ENCODE measurements at regions not wholly inside any gene's neighbourhood (a gene's known extent, or its start where the extent isn't known, plus 50 kb on each side); places are given as distances from the start of the nearest gene placed in this dataset.

- TF ChIP-seq CTCF (IDR thresholded peaks at IDR 0.05; ENCODE audit: low read depth, low read length) (no peak), MYC (IDR thresholded peaks at IDR 0.05; ENCODE audit: low read depth, low read length) (no peak), POLR2A (IDR thresholded peaks at IDR 0.05; ENCODE audit: extremely low read depth, insufficient read length) (no peak)
- TF ChIP-seq, protein P1, sequence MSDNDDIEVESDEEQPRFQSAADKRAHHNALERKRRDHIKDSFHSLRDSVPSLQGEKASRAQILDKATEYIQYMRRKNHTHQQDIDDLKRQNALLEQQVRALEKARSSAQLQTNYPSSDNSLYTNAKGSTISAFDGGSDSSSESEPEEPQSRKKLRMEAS (IDR thresholded peaks at IDR 0.05; ENCODE audit: low read depth, low read length): no peak
- DNase-seq (ENCODE audit: low read depth): no peak
- H3K4me3 ChIP-seq (ENCODE audit: low read depth, low read length): no peak overlapping the region
Measured at GRCh38 chr15:70503798-70504298, 259.5 kb downstream of the UACA start.

GRCh38 chr15:70503073-70503745 is 260.1 kb downstream of the UACA start:
- TF ChIP-seq MYC (IDR thresholded peaks at IDR 0.05; ENCODE audit: low read depth, low read length): no peak
- TF ChIP-seq CTCF (IDR thresholded peaks at IDR 0.05; ENCODE audit: low read depth, low read length): no peak
- no peak for TF ChIP-seq POLR2A (IDR thresholded peaks at IDR 0.05; ENCODE audit: extremely low read depth, insufficient read length)
- TF ChIP-seq, protein P1 (IDR thresholded peaks at IDR 0.05; ENCODE audit: low read depth, low read length): no peak
- DNase-seq (ENCODE audit: low read depth): peak; percentile 31
- H3K4me3 ChIP-seq (ENCODE audit: low read depth, low read length): no peak overlapping the region

- no peak for DNase-seq (ENCODE audit: low read depth)
- TF ChIP-seq POLR2A (IDR thresholded peaks at IDR 0.05; ENCODE audit: extremely low read depth, insufficient read length) (no peak), CTCF (IDR thresholded peaks at IDR 0.05; ENCODE audit: low read depth, low read length) (no peak), MYC (IDR thresholded peaks at IDR 0.05; ENCODE audit: low read depth, low read length) (no peak)
- TF ChIP-seq, protein P1 (IDR thresholded peaks at IDR 0.05; ENCODE audit: low read depth, low read length): no peak
- H3K4me3 ChIP-seq (ENCODE audit: low read depth, low read length): no peak overlapping the region
Measured at GRCh38 chr15:70502529-70502928, 260.8 kb downstream of the UACA start.

- no peak overlapping the region for H3K4me3 ChIP-seq (ENCODE audit: low read depth, low read length)
- TF ChIP-seq POLR2A (IDR thresholded peaks at IDR 0.05; ENCODE audit: extremely low read depth, insufficient read length) (no peak), CTCF (IDR thresholded peaks at IDR 0.05; ENCODE audit: low read depth, low read length) (no peak), MYC (IDR thresholded peaks at IDR 0.05; ENCODE audit: low read depth, low read length) (no peak)
- TF ChIP-seq, protein P1 (IDR thresholded peaks at IDR 0.05; ENCODE audit: low read depth, low read length): no peak
Measured at GRCh38 chr15:70501849-70502248, 261.5 kb downstream of the UACA start.

GRCh38 chr15:70501121-70501727 is 262.1 kb downstream of the UACA start:
- H3K4me3 ChIP-seq (ENCODE audit: low read depth, low read length): no peak overlapping the region
- TF ChIP-seq CTCF (IDR thresholded peaks at IDR 0.05; ENCODE audit: low read depth, low read length) (no peak), MYC (IDR thresholded peaks at IDR 0.05; ENCODE audit: low read depth, low read length) (no peak), POLR2A (IDR thresholded peaks at IDR 0.05; ENCODE audit: extremely low read depth, insufficient read length) (no peak)
- TF ChIP-seq, protein P1 (IDR thresholded peaks at IDR 0.05; ENCODE audit: low read depth, low read length): no peak

More at GRCh38 chr15:70501849-70502248, 261.5 kb downstream of the UACA start:
- DNase-seq (ENCODE audit: low read depth): no peak

More at GRCh38 chr15:70501121-70501727, 262.1 kb downstream of the UACA start:
- DNase-seq (ENCODE audit: low read depth): no peak
